ENCODE measurements at regions not wholly inside any gene's neighbourhood (a gene's known extent, or its start where the extent isn't known, plus 50 kb on each side); places are given as distances from the start of the nearest gene placed in this dataset.

GRCh38 chr2:121110924-121111323, 174.1 kb downstream of the TFCP2L1 start:
- Histone ChIP-seq H3K9ac (ENCODE audit: extremely low read depth, low read length, poor library complexity, severe bottlenecking) (no peak overlapping the region), H3K4me1 (ENCODE audit: control insufficient read depth, insufficient read depth, low read length) (no peaks in the 10 kb centered on the region), H3K4me3 (ENCODE audit: low read length) (no peak overlapping the region), H3K27me3 (ENCODE audit: control insufficient read depth, insufficient read depth, low read length, poor library complexity, severe bottlenecking) (no peaks in the 10 kb centered on the region), H3K27ac (ENCODE audit: low read depth, low read length) (no peak overlapping the region), H3K36me3 (ENCODE audit: control insufficient read depth, insufficient read depth, low read length) (no peaks in the 10 kb centered on the region), H3K9me3 (ENCODE audit: control insufficient read depth, low read length) (peaks cover 4% of the 10 kb centered on the region)
- Mint-ChIP-seq H3K9me3 (peaks cover 21% of the 10 kb centered on the region), H3K4me1 (peaks cover 18% of the 10 kb centered on the region), H3K27me3 (ENCODE audit: insufficient read depth) (peaks cover 4% of the 10 kb centered on the region), H3K4me3 (no peak overlapping the region), H3K27ac (no peak overlapping the region), H3K36me3 (ENCODE audit: low read depth) (no peaks in the 10 kb centered on the region)
- DNase-seq: no peak
- no peak for TF ChIP-seq CTCF (conservative IDR thresholded peaks at IDR 0.05)

GRCh38 chr2:121118951-121119350, 166.1 kb downstream of the TFCP2L1 start:
- H3K4me1 ChIP-seq (ENCODE audit: control insufficient read depth, insufficient read depth, low read length): no peaks in the 10 kb centered on the region
- no peak overlapping the region for H3K27ac ChIP-seq (ENCODE audit: low read depth, low read length)
- no peak overlapping the region for H3K9ac ChIP-seq (ENCODE audit: extremely low read depth, low read length, poor library complexity, severe bottlenecking)
- H3K9me3 Mint-ChIP-seq: no peaks in the 10 kb centered on the region
- H3K27ac Mint-ChIP-seq: no peak overlapping the region
- TF ChIP-seq CTCF (conservative IDR thresholded peaks at IDR 0.05): no peak
- no peaks in the 10 kb centered on the region for H3K9me3 ChIP-seq (ENCODE audit: control insufficient read depth, low read length)
- peaks cover 5% of the 10 kb centered on the region for H3K27me3 Mint-ChIP-seq (ENCODE audit: insufficient read depth)
- no peaks in the 10 kb centered on the region for H3K4me1 Mint-ChIP-seq
- H3K4me3 Mint-ChIP-seq: no peak overlapping the region
- 88 to 100% methylated on average over 2 to 7 of the region's 7 CpGs for WGBS, 2 experiments (ENCODE audit: insufficient coverage in 1 of 2, insufficient read length in 1 of 2)
- H3K36me3 ChIP-seq (ENCODE audit: control insufficient read depth, insufficient read depth, low read length): no peaks in the 10 kb centered on the region
- H3K4me3 ChIP-seq (ENCODE audit: low read length): no peak overlapping the region
- H3K36me3 Mint-ChIP-seq (ENCODE audit: low read depth): no peaks in the 10 kb centered on the region
- no peak for DNase-seq
- H3K27me3 ChIP-seq (ENCODE audit: control insufficient read depth, insufficient read depth, low read length, poor library complexity, severe bottlenecking): no peaks in the 10 kb centered on the region

- Histone ChIP-seq H3K36me3 (ENCODE audit: control insufficient read depth, insufficient read depth, low read length) (no peaks in the 10 kb centered on the region), H3K4me3 (ENCODE audit: low read length) (no peak overlapping the region), H3K9ac (ENCODE audit: extremely low read depth, low read length, poor library complexity, severe bottlenecking) (no peak overlapping the region), H3K4me1 (ENCODE audit: control insufficient read depth, insufficient read depth, low read length) (no peaks in the 10 kb centered on the region), H3K27ac (ENCODE audit: low read depth, low read length) (no peak overlapping the region), H3K27me3 (ENCODE audit: control insufficient read depth, insufficient read depth, low read length, poor library complexity, severe bottlenecking) (no peaks in the 10 kb centered on the region), H3K9me3 (ENCODE audit: control insufficient read depth, low read length) (no peaks in the 10 kb centered on the region)
- no peak for DNase-seq
- Mint-ChIP-seq H3K27ac (no peak overlapping the region), H3K9me3 (no peaks in the 10 kb centered on the region), H3K4me3 (no peak overlapping the region), H3K36me3 (ENCODE audit: low read depth) (no peaks in the 10 kb centered on the region), H3K4me1 (no peaks in the 10 kb centered on the region), H3K27me3 (ENCODE audit: insufficient read depth) (peaks cover 12% of the 10 kb centered on the region)
- TF ChIP-seq CTCF (conservative IDR thresholded peaks at IDR 0.05): no peak
- 90 to 97% methylated on average over 6 to 8 of the region's 8 CpGs for WGBS, 2 experiments (ENCODE audit: insufficient coverage in 1 of 2, insufficient read length in 1 of 2)
Observed at GRCh38 chr2:121120411-121120810, 164.6 kb downstream of the TFCP2L1 start.
